ENCODE measurements at regions not wholly inside any gene's neighbourhood (a gene's known extent, or its start where the extent isn't known, plus 50 kb on each side); places are given as distances from the start of the nearest gene placed in this dataset.
"Not testable (repeated sequence)": the region's sequence is repeated elsewhere in the genome, so short reads cannot be mapped to it uniquely, and the experiment has no call there.

DNA sequence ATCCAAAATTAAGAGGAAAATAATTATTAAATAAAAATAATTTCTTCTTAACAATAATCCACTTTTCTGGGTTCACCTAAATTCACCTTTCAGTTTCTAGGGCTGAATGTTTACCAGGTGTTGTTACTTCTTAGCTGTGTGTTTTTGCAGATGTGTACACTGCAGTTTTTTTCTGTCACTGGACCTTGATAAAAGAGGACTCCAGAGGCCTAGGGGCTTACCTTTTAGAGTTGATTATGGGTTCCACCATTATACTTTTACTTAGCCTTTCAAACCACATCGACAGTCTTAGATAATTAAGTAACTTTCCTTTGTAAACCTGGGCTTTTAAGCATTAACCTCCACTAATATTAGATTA lies 766.5 kb downstream of the BCKDHB start:
- Histone ChIP-seq H3K4me1 (no peaks in the 10 kb centered on the region), H3K9me3 (no peaks in the 10 kb centered on the region), H3K27ac (no peak overlapping the region), H3K4me3 (no peak overlapping the region), H3K27me3 (no peaks in the 10 kb centered on the region), H3K36me3 (no peaks in the 10 kb centered on the region)
- ATAC-seq = no peak
- intact Hi-C loops (cut with DNase I) = no loop called here
- no peak for DNase-seq
- TF ChIP-seq, protein P1, sequence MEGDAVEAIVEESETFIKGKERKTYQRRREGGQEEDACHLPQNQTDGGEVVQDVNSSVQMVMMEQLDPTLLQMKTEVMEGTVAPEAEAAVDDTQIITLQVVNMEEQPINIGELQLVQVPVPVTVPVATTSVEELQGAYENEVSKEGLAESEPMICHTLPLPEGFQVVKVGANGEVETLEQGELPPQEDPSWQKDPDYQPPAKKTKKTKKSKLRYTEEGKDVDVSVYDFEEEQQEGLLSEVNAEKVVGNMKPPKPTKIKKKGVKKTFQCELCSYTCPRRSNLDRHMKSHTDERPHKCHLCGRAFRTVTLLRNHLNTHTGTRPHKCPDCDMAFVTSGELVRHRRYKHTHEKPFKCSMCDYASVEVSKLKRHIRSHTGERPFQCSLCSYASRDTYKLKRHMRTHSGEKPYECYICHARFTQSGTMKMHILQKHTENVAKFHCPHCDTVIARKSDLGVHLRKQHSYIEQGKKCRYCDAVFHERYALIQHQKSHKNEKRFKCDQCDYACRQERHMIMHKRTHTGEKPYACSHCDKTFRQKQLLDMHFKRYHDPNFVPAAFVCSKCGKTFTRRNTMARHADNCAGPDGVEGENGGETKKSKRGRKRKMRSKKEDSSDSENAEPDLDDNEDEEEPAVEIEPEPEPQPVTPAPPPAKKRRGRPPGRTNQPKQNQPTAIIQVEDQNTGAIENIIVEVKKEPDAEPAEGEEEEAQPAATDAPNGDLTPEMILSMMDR (IDR thresholded peaks at IDR 0.05) = no peak

DNA sequence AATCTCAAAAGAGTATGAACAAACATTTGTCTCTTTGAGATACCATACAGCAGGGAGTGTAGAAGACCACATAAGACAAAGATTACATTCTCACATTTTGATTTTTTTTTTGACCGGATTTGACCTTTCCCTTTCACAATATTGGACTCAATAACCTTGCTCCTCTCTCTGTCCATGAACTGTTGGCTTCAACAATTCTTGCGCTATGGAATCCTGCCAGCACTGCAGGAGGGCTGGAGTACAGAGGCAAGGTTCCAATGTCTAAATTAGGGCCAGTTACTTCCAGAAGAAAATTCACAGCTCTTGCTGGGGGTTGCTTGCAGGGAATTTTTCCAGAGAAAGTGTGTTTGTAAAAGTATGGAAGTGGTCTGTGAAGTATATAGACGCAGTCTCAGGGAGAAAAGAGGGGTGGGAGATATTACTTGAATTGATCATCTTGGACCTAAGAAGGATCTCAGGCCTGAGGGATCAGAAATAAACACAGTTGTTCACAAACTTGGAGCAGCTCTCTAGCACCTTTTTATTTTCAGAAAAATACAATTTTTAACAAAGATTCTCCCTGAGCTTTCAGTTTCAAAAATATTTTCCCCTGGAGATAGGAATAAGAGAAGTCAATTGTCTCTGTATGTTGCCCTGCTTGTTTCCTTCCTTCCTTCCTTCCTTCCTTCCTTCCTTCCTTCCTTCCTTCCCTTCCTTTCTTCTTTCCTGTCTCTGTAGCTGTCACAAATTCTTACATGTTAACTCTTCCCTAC lies 765.9 kb downstream of the BCKDHB start:
- H3K4me3 ChIP-seq = no peak overlapping the region
- H3K36me3 ChIP-seq = no peaks in the 10 kb centered on the region
- no peak for DNase-seq
- no peaks in the 10 kb centered on the region for H3K4me1 ChIP-seq
- no peak for ATAC-seq
- TF ChIP-seq, protein P1 (IDR thresholded peaks at IDR 0.05) = no peak
- no peaks in the 10 kb centered on the region for H3K27me3 ChIP-seq
- no peaks in the 10 kb centered on the region for H3K9me3 ChIP-seq
- no peak overlapping the region for H3K27ac ChIP-seq
- intact Hi-C loops (cut with DNase I) = no loop called here

DNA sequence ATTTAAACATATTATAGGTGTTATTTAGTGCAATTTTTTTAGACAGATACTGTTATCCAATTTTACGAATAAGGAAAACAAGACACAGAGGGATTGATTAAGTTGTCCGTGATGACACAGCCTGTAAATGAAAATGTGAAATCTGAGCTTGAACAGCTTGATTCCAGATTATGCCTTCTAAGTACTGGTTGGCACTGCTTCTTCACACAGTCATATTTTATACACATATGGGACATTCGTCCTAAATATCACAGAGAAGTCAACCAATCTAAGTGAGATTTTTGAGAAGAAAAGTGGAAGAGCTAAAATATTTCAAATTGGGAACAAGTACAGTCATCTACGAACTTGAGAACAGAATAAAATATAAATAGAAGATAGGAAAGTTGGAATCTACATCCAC lies 756.3 kb downstream of the BCKDHB start:
- ATAC-seq = no peak
- Histone ChIP-seq H3K27me3 (no peaks in the 10 kb centered on the region), H3K27ac (no peak overlapping the region), H3K4me1 (no peaks in the 10 kb centered on the region), H3K4me3 (no peak overlapping the region), H3K9me3 (no peaks in the 10 kb centered on the region), H3K36me3 (no peaks in the 10 kb centered on the region)
- intact Hi-C loops (cut with DNase I) = no loop called here
- TF ChIP-seq, protein P1 (IDR thresholded peaks at IDR 0.05) = no peak
- no peak for DNase-seq

DNA sequence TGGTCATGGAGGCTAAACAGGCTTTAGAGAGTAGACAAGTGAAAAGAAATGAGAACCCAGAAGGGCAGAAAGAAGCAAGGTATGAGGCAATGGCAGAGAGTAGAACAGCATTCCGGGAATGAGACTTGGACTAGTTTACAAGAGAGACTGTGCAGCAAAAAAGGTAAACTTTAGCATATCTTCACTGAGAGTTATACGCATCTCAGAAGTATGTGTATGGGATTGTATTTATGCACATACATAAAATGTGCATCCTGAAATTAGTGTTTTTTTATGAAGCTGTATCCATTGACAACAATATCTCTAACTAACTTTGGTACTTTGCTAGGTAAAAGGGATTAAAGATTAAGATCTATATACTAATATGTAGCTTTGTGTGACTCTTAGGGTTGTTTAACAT lies 753.6 kb downstream of the BCKDHB start:
- TF ChIP-seq, protein P1 (IDR thresholded peaks at IDR 0.05) = no peak
- ATAC-seq (no peak), DNase-seq (no peak)
- intact Hi-C loops (cut with DNase I) = no loop called here
- Histone ChIP-seq H3K4me1 (no peaks in the 10 kb centered on the region), H3K9me3 (peaks cover 5% of the 10 kb centered on the region), H3K36me3 (no peaks in the 10 kb centered on the region), H3K4me3 (no peak overlapping the region), H3K27ac (no peak overlapping the region), H3K27me3 (no peaks in the 10 kb centered on the region)

DNA sequence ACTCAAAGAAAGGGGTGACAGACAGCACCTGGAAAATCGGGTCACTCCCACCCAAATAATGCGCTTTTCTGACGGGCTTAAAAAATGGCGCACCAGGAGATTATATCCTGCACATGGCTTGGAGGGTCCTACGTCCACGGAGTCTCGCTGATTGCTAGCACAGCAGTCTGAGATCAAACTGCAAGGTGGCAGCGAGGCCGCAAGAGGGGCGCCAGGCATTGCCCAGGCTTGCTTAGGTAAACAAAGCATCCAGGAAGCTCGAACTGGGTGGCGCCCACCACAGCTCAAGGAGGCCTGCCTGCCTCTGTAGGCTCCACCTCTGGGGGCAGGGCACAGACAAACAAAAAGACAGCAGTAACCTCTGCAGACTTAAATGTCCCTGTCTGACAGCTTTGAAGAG lies 741.5 kb downstream of the BCKDHB start:
- H3K4me3 ChIP-seq; H3K27ac ChIP-seq; intact Hi-C loops (cut with DNase I); ATAC-seq; H3K4me1 ChIP-seq; DNase-seq; H3K36me3 ChIP-seq; H3K9me3 ChIP-seq; H3K27me3 ChIP-seq: not testable (repeated sequence)

DNA sequence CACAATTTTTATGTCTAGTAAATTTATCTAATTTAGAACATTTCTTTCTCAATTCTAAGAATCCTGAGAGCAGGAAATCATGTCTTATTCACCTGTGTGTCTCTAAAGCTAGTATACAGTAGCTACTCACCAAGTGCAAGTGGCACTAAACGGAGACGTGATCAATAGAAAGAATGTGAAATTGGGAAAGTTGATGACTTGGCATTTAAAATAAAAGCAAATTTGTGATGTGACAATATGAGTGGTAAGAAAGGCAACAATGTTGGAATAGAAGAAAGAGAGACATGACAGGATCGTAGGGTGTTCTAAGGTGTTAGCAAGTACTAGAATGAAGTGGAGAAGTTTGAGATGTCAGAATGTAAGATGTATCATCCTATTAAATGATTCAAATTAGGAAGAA lies 725.9 kb downstream of the BCKDHB start:
- Histone ChIP-seq H3K27me3 (no peaks in the 10 kb centered on the region), H3K36me3 (no peaks in the 10 kb centered on the region), H3K4me3 (no peak overlapping the region), H3K9me3 (no peaks in the 10 kb centered on the region), H3K4me1 (no peaks in the 10 kb centered on the region), H3K27ac (no peak overlapping the region)
- no peak for ATAC-seq
- intact Hi-C loops (cut with DNase I) = no loop called here
- no peak for DNase-seq
- TF ChIP-seq, protein P1 (IDR thresholded peaks at IDR 0.05) = no peak

Measured in upper lobe of right lung (tissue), 1 donor.